Fibroblast of skin of right biceps (primary cell): ENCODE measurements at regions not wholly inside any gene's neighbourhood (a gene's known extent, or its start where the extent isn't known, plus 50 kb on each side); places are given as distances from the start of the nearest gene placed in this dataset.
"Not testable (repeated sequence)": the region's sequence is repeated elsewhere in the genome, so short reads cannot be mapped to it uniquely, and the experiment has no call there.

Source experiments
- DNase-seq: peaks from one replicate; pipeline ENCODE4 v3.0.0-alpha.2; 2013

- DNase-seq, result peak; percentile 2
Observed at GRCh38 chr18:73384246-73384645, 516.5 kb upstream of the NETO1 start.

GRCh38 chr18:73381699-73382036, 513.9 kb upstream of the NETO1 start:
- no peak for DNase-seq

GRCh38 chr18:73381016-73381698, 513.4 kb upstream of the NETO1 start:
- DNase-seq, result no peak

GRCh38 chr18:73366713-73367112, 498.9 kb upstream of the NETO1 start:
- DNase-seq, result no peak

- DNase-seq, result peak; percentile 53
Observed at GRCh38 chr18:73365018-73365417, 497.2 kb upstream of the NETO1 start.

- DNase-seq, result peak; percentile 5
Observed at GRCh38 chr18:73355121-73355520, 487.3 kb upstream of the NETO1 start.

GRCh38 chr18:73352546-73352945, 484.8 kb upstream of the NETO1 start:
- peak; percentile 44 for DNase-seq

GRCh38 chr18:73340135-73340977, 472.6 kb upstream of the NETO1 start:
- DNase-seq, result peak; percentile 27

GRCh38 chr18:73331212-73331772, 463.5 kb upstream of the NETO1 start:
- DNase-seq, result no peak

GRCh38 chr18:73330106-73330505, 462.3 kb upstream of the NETO1 start:
- DNase-seq, result not testable (repeated sequence)

GRCh38 chr18:73324187-73324831, 456.5 kb upstream of the NETO1 start:
- not testable (repeated sequence) for DNase-seq

GRCh38 chr18:73318739-73319479, 451.1 kb upstream of the NETO1 start:
- no peak for DNase-seq

GRCh38 chr18:73316513-73316912, 448.7 kb upstream of the NETO1 start:
- DNase-seq, result peak; percentile 1

- DNase-seq, result no peak
Observed at GRCh38 chr18:73315381-73315780, 447.6 kb upstream of the NETO1 start.

- no peak for DNase-seq
Observed at GRCh38 chr18:73313476-73313875, 445.7 kb upstream of the NETO1 start.

- DNase-seq, result no peak
Observed at GRCh38 chr18:73296686-73297085, 428.9 kb upstream of the NETO1 start.

- no peak for DNase-seq
Observed at GRCh38 chr18:73292156-73292555, 424.4 kb upstream of the NETO1 start.

- DNase-seq, result no peak
Observed at GRCh38 chr18:73288813-73289212, 421.0 kb upstream of the NETO1 start.

GRCh38 chr18:73286584-73286983, 418.8 kb upstream of the NETO1 start:
- no peak for DNase-seq

- DNase-seq, result no peak
Observed at GRCh38 chr18:73283788-73284187, 416.0 kb upstream of the NETO1 start.

- no peak for DNase-seq
Observed at GRCh38 chr18:73283032-73283431, 415.2 kb upstream of the NETO1 start.

GRCh38 chr18:73279498-73279897, 411.7 kb upstream of the NETO1 start:
- no peak for DNase-seq
